Osteocyte (in vitro differentiated cells): ENCODE measurements at regions not wholly inside any gene's neighbourhood (a gene's known extent, or its start where the extent isn't known, plus 50 kb on each side); places are given as distances from the start of the nearest gene placed in this dataset.

Experiments used
- DNase-seq: peaks from one replicate; pipeline ENCODE4 v3.0.0; 2021; ENCODE audit warnings: mixed read lengths; ENCODE audit not compliant: unreplicated experiment; ENCODE audit errors: extremely low spot score
- H3K27ac Mint-ChIP-seq: one replicate; pipeline ENCODE4 v1.8.0; 2021; ENCODE audit warnings: mild to moderate bottlenecking, mixed read lengths; ENCODE audit not compliant: unreplicated experiment
- H3K27me3 Mint-ChIP-seq: one replicate; pipeline ENCODE4 v1.8.0; 2021; ENCODE audit warnings: mixed read lengths; ENCODE audit not compliant: unreplicated experiment
- H3K36me3 Mint-ChIP-seq: one replicate; pipeline ENCODE4 v1.8.0; 2021; ENCODE audit warnings: mixed read lengths; ENCODE audit not compliant: unreplicated experiment
- H3K4me1 Mint-ChIP-seq: one replicate; pipeline ENCODE4 v1.8.0; 2021; ENCODE audit warnings: mixed read lengths; ENCODE audit not compliant: unreplicated experiment
- H3K4me3 Mint-ChIP-seq: one replicate; pipeline ENCODE4 v1.8.0; 2021; ENCODE audit warnings: mild to moderate bottlenecking, moderate library complexity, mixed read lengths; ENCODE audit not compliant: unreplicated experiment
- H3K9me3 Mint-ChIP-seq: one replicate; pipeline ENCODE4 v1.8.0; 2021; ENCODE audit warnings: mixed read lengths; ENCODE audit not compliant: unreplicated experiment
- CTCF ChIP-seq: fragments of 200-600 bp; sonication (generic); IDR thresholded peaks from 2 replicates; pipeline ENCODE4 v1.5.0; 2021; ENCODE audit warnings: antibody characterized with exemption, mild to moderate bottlenecking, moderate library complexity

GRCh38 chr4:126440297-126440696, 1125.5 kb downstream of the FAT4 start:
- no peaks in the 10 kb centered on the region for H3K9me3 Mint-ChIP-seq
- no peak overlapping the region for H3K4me3 Mint-ChIP-seq
- H3K27ac Mint-ChIP-seq: no peak overlapping the region
- peaks cover 10% of the 10 kb centered on the region for H3K4me1 Mint-ChIP-seq
- no peak for TF ChIP-seq CTCF
- H3K36me3 Mint-ChIP-seq: no peaks in the 10 kb centered on the region
- DNase-seq: no peak
- H3K27me3 Mint-ChIP-seq: no peaks in the 10 kb centered on the region

- TF ChIP-seq CTCF: no peak
- no peaks in the 10 kb centered on the region for H3K27me3 Mint-ChIP-seq
- H3K4me1 Mint-ChIP-seq: peaks cover 13% of the 10 kb centered on the region
- H3K4me3 Mint-ChIP-seq: no peak overlapping the region
- no peaks in the 10 kb centered on the region for H3K9me3 Mint-ChIP-seq
- no peak for DNase-seq
- no peaks in the 10 kb centered on the region for H3K36me3 Mint-ChIP-seq
- H3K27ac Mint-ChIP-seq: no peak overlapping the region
Observed at GRCh38 chr4:126441173-126442035, 1126.6 kb downstream of the FAT4 start.

GRCh38 chr4:126445596-126445995, 1130.8 kb downstream of the FAT4 start:
- no peak for DNase-seq
- TF ChIP-seq CTCF: no peak
- no peaks in the 10 kb centered on the region for H3K27me3 Mint-ChIP-seq
- H3K4me3 Mint-ChIP-seq: no peak overlapping the region
- H3K9me3 Mint-ChIP-seq: no peaks in the 10 kb centered on the region
- peaks cover 12% of the 10 kb centered on the region for H3K4me1 Mint-ChIP-seq
- no peaks in the 10 kb centered on the region for H3K36me3 Mint-ChIP-seq
- H3K27ac Mint-ChIP-seq: no peak overlapping the region

GRCh38 chr4:126446917-126447316, 1132.2 kb downstream of the FAT4 start:
- no peaks in the 10 kb centered on the region for H3K27me3 Mint-ChIP-seq
- H3K27ac Mint-ChIP-seq: no peak overlapping the region
- TF ChIP-seq CTCF: no peak
- H3K9me3 Mint-ChIP-seq: no peaks in the 10 kb centered on the region
- no peak for DNase-seq
- H3K4me1 Mint-ChIP-seq: peaks cover 6% of the 10 kb centered on the region
- H3K4me3 Mint-ChIP-seq: no peak overlapping the region
- no peaks in the 10 kb centered on the region for H3K36me3 Mint-ChIP-seq

- Mint-ChIP-seq H3K27me3 (no peaks in the 10 kb centered on the region), H3K4me1 (peaks cover 6% of the 10 kb centered on the region), H3K9me3 (no peaks in the 10 kb centered on the region), H3K4me3 (no peak overlapping the region), H3K36me3 (no peaks in the 10 kb centered on the region), H3K27ac (no peak overlapping the region)
- no peak for DNase-seq
- no peak for TF ChIP-seq CTCF
Observed at GRCh38 chr4:126448086-126448845, 1133.5 kb downstream of the FAT4 start.
